ENCODE measurements at regions not wholly inside any gene's neighbourhood (a gene's known extent, or its start where the extent isn't known, plus 50 kb on each side); places are given as distances from the start of the nearest gene placed in this dataset.
A peak's percentile ranks its signal among the peaks of the same experiment; 100 is the strongest.

GRCh38 chr9:129287619-129288305, 109.7 kb upstream of the IER5L start:
- H3K4me3 ChIP-seq: no peak overlapping the region
- no peaks in the 10 kb centered on the region for H3K36me3 ChIP-seq
- 78% methylated on average over 24 of the region's 24 CpGs for WGBS
- intact Hi-C loops (cut with DNase I): no loop called here
- no peaks in the 10 kb centered on the region for H3K9me3 ChIP-seq
- H3K4me1 ChIP-seq: peaks cover 0 to 6% (median 0%) of the 10 kb centered on the region in 4 donors
- TF ChIP-seq POLR2A (IDR thresholded peaks at IDR 0.05; ENCODE audit: low read depth): no peak
- TF ChIP-seq POLR2AphosphoS5 (IDR thresholded peaks at IDR 0.05): no peak
- TF ChIP-seq EP300 (IDR thresholded peaks at IDR 0.05): no peak
- no peak for TF ChIP-seq CTCF (IDR thresholded peaks at IDR 0.05)
- H3K27ac ChIP-seq (replicated peaks in 1 of 4): no peak overlapping the region
- peak; percentile 86 for DNase-seq (ENCODE audit: extremely low spot score)
- H3K27me3 ChIP-seq: no peaks in the 10 kb centered on the region

- Histone ChIP-seq H3K27ac (replicated peaks in 1 of 4) (no peak overlapping the region), H3K9me3 (no peaks in the 10 kb centered on the region), H3K36me3 (no peaks in the 10 kb centered on the region), H3K4me1 (peaks cover 0 to 6% (median 4%) of the 10 kb centered on the region in 4 donors), H3K4me3 (no peak overlapping the region), H3K27me3 (no peaks in the 10 kb centered on the region)
- DNase-seq (ENCODE audit: extremely low spot score): peak; percentile 77
- 95% methylated on average over 20 of the region's 23 CpGs for WGBS
- no peak for TF ChIP-seq CTCF (IDR thresholded peaks at IDR 0.05)
- TF ChIP-seq POLR2AphosphoS5 (IDR thresholded peaks at IDR 0.05): no peak
- TF ChIP-seq POLR2A (IDR thresholded peaks at IDR 0.05; ENCODE audit: low read depth): no peak
- TF ChIP-seq EP300 (IDR thresholded peaks at IDR 0.05): no peak
- intact Hi-C loops (cut with DNase I): no loop called here
Observed at GRCh38 chr9:129285979-129286772, 108.1 kb upstream of the IER5L start.

GRCh38 chr9:129285382-129285781, 107.3 kb upstream of the IER5L start:
- Histone ChIP-seq H3K36me3 (no peaks in the 10 kb centered on the region), H3K4me3 (no peak overlapping the region), H3K27me3 (no peaks in the 10 kb centered on the region), H3K9me3 (no peaks in the 10 kb centered on the region), H3K4me1 (peaks cover 0 to 6% (median 4%) of the 10 kb centered on the region in 4 donors), H3K27ac (replicated peaks in 1 of 4) (no peak overlapping the region)
- intact Hi-C loops (cut with DNase I): no loop called here
- TF ChIP-seq CTCF (IDR thresholded peaks at IDR 0.05) (no peak), EP300 (IDR thresholded peaks at IDR 0.05) (no peak), POLR2AphosphoS5 (IDR thresholded peaks at IDR 0.05) (no peak), POLR2A (IDR thresholded peaks at IDR 0.05; ENCODE audit: low read depth) (no peak)
- WGBS: 90% methylated on average over 7 of the region's 7 CpGs
- no peak for DNase-seq (ENCODE audit: extremely low spot score)

GRCh38 chr9:129284607-129285291, 106.7 kb upstream of the IER5L start:
- peak; percentile 74 for DNase-seq (ENCODE audit: extremely low spot score)
- Histone ChIP-seq H3K4me1 (peaks cover 0 to 6% (median 4%) of the 10 kb centered on the region in 4 donors), H3K27me3 (no peaks in the 10 kb centered on the region), H3K36me3 (no peaks in the 10 kb centered on the region), H3K27ac (replicated peaks in 1 of 4) (no peak overlapping the region), H3K4me3 (no peak overlapping the region), H3K9me3 (no peaks in the 10 kb centered on the region)
- 94% methylated on average over 11 of the region's 14 CpGs for WGBS
- TF ChIP-seq CTCF (IDR thresholded peaks at IDR 0.05) (no peak), POLR2A (IDR thresholded peaks at IDR 0.05; ENCODE audit: low read depth) (no peak), EP300 (IDR thresholded peaks at IDR 0.05) (no peak), POLR2AphosphoS5 (IDR thresholded peaks at IDR 0.05) (no peak)
- intact Hi-C loops (cut with DNase I): no loop called here

Measured in esophagus muscularis mucosa (tissue), 4 donors.